ENCODE measurements at regions not wholly inside any gene's neighbourhood (a gene's known extent, or its start where the extent isn't known, plus 50 kb on each side); places are given as distances from the start of the nearest gene placed in this dataset.

DNA sequence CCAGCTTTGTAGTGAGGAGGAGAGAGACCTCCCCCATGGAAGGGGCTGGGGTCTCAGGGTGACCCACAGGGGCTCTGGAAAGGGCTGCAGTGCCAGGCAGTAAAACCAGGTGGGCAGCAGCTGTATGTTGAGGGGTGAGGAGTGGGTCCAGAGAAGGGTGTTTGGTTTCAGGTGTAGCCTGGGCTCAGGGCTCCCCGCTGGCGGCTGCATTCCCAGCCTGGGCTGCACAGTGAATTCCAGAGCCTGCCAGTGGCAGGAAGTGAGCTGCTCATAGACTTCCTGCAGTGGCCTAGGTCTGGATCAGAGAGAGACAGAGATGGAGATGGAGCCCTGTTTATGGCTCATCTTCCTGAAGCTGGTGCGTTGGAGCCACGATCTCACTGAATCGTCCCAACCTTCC, 356.4 kb downstream of the PTPRU start:
- Histone ChIP-seq H3F3A (ENCODE audit: insufficient read depth, low read length, poor library complexity, severe bottlenecking) (no peaks in the 10 kb centered on the region), H2AFZ (ENCODE audit: low read depth, low read length) (no peak overlapping the region), H3K9me3 (ENCODE audit: low read length) (no peaks in the 10 kb centered on the region), H3K9ac (ENCODE audit: low read length) (no peak overlapping the region), H3K9me2 (ENCODE audit: insufficient read depth, low read length) (no peaks in the 10 kb centered on the region), H3K27me3 (ENCODE audit: insufficient read depth, low read depth, low read length) (no peaks in the 10 kb centered on the region), H4K20me1 (ENCODE audit: insufficient read depth) (no peaks in the 10 kb centered on the region), H3K27ac (ENCODE audit: low read length) (no peak overlapping the region), H3K4me2 (ENCODE audit: low read length) (no peak overlapping the region), H3K36me3 (ENCODE audit: insufficient read depth, low read length) (no peaks in the 10 kb centered on the region), H3K79me2 (replicated peaks; ENCODE audit: insufficient read depth, low read length) (no peaks in the 10 kb centered on the region), H3K4me3 (ENCODE audit: low read length) (no peak overlapping the region)
- no peak for TF ChIP-seq EP300 (conservative IDR thresholded peaks at IDR 0.05; ENCODE audit: poor library complexity, severe bottlenecking)
- TF ChIP-seq, protein P1, sequence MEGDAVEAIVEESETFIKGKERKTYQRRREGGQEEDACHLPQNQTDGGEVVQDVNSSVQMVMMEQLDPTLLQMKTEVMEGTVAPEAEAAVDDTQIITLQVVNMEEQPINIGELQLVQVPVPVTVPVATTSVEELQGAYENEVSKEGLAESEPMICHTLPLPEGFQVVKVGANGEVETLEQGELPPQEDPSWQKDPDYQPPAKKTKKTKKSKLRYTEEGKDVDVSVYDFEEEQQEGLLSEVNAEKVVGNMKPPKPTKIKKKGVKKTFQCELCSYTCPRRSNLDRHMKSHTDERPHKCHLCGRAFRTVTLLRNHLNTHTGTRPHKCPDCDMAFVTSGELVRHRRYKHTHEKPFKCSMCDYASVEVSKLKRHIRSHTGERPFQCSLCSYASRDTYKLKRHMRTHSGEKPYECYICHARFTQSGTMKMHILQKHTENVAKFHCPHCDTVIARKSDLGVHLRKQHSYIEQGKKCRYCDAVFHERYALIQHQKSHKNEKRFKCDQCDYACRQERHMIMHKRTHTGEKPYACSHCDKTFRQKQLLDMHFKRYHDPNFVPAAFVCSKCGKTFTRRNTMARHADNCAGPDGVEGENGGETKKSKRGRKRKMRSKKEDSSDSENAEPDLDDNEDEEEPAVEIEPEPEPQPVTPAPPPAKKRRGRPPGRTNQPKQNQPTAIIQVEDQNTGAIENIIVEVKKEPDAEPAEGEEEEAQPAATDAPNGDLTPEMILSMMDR (IDR thresholded peaks at IDR 0.05; ENCODE audit: poor library complexity, severe bottlenecking): no peak

DNA sequence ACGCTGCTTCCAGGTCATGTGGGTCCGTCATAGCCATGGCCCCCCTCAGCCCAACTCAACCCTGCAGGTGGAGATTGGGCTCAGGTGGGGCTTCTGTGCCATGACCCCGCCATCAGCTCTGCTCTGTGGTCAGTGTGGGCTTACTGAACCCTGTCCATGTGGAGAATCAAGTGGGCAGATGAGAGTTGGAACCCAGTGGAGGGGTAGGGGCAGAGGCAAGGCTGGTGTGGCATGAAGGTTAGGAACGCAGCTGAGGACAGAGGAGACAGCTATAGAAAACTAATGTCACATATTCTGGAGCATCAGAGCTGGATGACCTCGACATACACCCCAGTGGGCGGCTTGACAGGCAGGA, 355.9 kb downstream of the PTPRU start:
- no peaks in the 10 kb centered on the region for H3K79me2 ChIP-seq (replicated peaks; ENCODE audit: insufficient read depth, low read length)
- no peak overlapping the region for H3K4me2 ChIP-seq (ENCODE audit: low read length)
- H3K9me3 ChIP-seq (ENCODE audit: low read length): no peaks in the 10 kb centered on the region
- no peaks in the 10 kb centered on the region for H4K20me1 ChIP-seq (ENCODE audit: insufficient read depth)
- no peak overlapping the region for H2AFZ ChIP-seq (ENCODE audit: low read depth, low read length)
- no peaks in the 10 kb centered on the region for H3K9me2 ChIP-seq (ENCODE audit: insufficient read depth, low read length)
- TF ChIP-seq RAD21 (conservative IDR thresholded peaks at IDR 0.05) (no peak), MXI1 (conservative IDR thresholded peaks at IDR 0.05; ENCODE audit: poor library complexity, severe bottlenecking) (no peak), SMC3 (conservative IDR thresholded peaks at IDR 0.05; ENCODE audit: poor library complexity) (no peak), POLR2AphosphoS5 (IDR thresholded peaks at IDR 0.05) (no peak), EZH2 (IDR thresholded peaks at IDR 0.05; ENCODE audit: borderline replicate concordance, insufficient read depth, low read length, poor library complexity, severe bottlenecking) (no peak), TAF1 (IDR thresholded peaks at IDR 0.05; ENCODE audit: low read depth) (no peak), EP300 (conservative IDR thresholded peaks at IDR 0.05; ENCODE audit: poor library complexity, severe bottlenecking) (no peak)
- TF ChIP-seq, protein P2, sequence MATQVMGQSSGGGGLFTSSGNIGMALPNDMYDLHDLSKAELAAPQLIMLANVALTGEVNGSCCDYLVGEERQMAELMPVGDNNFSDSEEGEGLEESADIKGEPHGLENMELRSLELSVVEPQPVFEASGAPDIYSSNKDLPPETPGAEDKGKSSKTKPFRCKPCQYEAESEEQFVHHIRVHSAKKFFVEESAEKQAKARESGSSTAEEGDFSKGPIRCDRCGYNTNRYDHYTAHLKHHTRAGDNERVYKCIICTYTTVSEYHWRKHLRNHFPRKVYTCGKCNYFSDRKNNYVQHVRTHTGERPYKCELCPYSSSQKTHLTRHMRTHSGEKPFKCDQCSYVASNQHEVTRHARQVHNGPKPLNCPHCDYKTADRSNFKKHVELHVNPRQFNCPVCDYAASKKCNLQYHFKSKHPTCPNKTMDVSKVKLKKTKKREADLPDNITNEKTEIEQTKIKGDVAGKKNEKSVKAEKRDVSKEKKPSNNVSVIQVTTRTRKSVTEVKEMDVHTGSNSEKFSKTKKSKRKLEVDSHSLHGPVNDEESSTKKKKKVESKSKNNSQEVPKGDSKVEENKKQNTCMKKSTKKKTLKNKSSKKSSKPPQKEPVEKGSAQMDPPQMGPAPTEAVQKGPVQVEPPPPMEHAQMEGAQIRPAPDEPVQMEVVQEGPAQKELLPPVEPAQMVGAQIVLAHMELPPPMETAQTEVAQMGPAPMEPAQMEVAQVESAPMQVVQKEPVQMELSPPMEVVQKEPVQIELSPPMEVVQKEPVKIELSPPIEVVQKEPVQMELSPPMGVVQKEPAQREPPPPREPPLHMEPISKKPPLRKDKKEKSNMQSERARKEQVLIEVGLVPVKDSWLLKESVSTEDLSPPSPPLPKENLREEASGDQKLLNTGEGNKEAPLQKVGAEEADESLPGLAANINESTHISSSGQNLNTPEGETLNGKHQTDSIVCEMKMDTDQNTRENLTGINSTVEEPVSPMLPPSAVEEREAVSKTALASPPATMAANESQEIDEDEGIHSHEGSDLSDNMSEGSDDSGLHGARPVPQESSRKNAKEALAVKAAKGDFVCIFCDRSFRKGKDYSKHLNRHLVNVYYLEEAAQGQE (IDR thresholded peaks at IDR 0.05; ENCODE audit: borderline replicate concordance): no peak
- TF ChIP-seq, protein P1 (IDR thresholded peaks at IDR 0.05; ENCODE audit: poor library complexity, severe bottlenecking): no peak
- no peaks in the 10 kb centered on the region for H3F3A ChIP-seq (ENCODE audit: insufficient read depth, low read length, poor library complexity, severe bottlenecking)
- H3K4me3 ChIP-seq (ENCODE audit: low read length): no peak overlapping the region
- no peak overlapping the region for H3K27ac ChIP-seq (ENCODE audit: low read length)
- H3K36me3 ChIP-seq (ENCODE audit: insufficient read depth, low read length): no peaks in the 10 kb centered on the region
- H3K27me3 ChIP-seq (ENCODE audit: insufficient read depth, low read depth, low read length): no peaks in the 10 kb centered on the region
- no peak overlapping the region for H3K9ac ChIP-seq (ENCODE audit: low read length)

Measured in neural cell (in vitro differentiated cells).